ENCODE measurements at regions not wholly inside any gene's neighbourhood (a gene's known extent, or its start where the extent isn't known, plus 50 kb on each side); places are given as distances from the start of the nearest gene placed in this dataset.

GRCh38 chr4:161186012-161186411 is 977.8 kb downstream of the FSTL5 start:
- no peak overlapping the region for H3K9ac ChIP-seq (ENCODE audit: low read length)
- no peak overlapping the region for H3K27ac ChIP-seq (ENCODE audit: low read length)
- H2AFZ ChIP-seq (ENCODE audit: low read depth, low read length) = no peak overlapping the region
- no peak overlapping the region for H3K4me2 ChIP-seq (ENCODE audit: low read length)
- no peak for TF ChIP-seq EZH2 (IDR thresholded peaks at IDR 0.05; ENCODE audit: borderline replicate concordance, insufficient read depth, low read length, poor library complexity, severe bottlenecking)
- H3K36me3 ChIP-seq (ENCODE audit: insufficient read depth, low read length) = no peaks in the 10 kb centered on the region
- H3K79me2 ChIP-seq (replicated peaks; ENCODE audit: insufficient read depth, low read length) = no peaks in the 10 kb centered on the region
- no peaks in the 10 kb centered on the region for H3K9me3 ChIP-seq (ENCODE audit: low read length)
- H3F3A ChIP-seq (ENCODE audit: insufficient read depth, low read length, poor library complexity, severe bottlenecking) = no peaks in the 10 kb centered on the region
- H3K9me2 ChIP-seq (ENCODE audit: insufficient read depth, low read length) = no peaks in the 10 kb centered on the region
- H4K20me1 ChIP-seq (ENCODE audit: insufficient read depth) = no peaks in the 10 kb centered on the region
- H3K4me3 ChIP-seq (ENCODE audit: low read length) = no peak overlapping the region
- no peaks in the 10 kb centered on the region for H3K27me3 ChIP-seq (ENCODE audit: insufficient read depth, low read depth, low read length)

GRCh38 chr4:161183729-161184128 is 980.1 kb downstream of the FSTL5 start:
- Histone ChIP-seq H3K4me2 (ENCODE audit: low read length) (no peak overlapping the region), H3K9ac (ENCODE audit: low read length) (no peak overlapping the region), H3K9me2 (ENCODE audit: insufficient read depth, low read length) (no peaks in the 10 kb centered on the region), H4K20me1 (ENCODE audit: insufficient read depth) (no peaks in the 10 kb centered on the region), H3K27ac (ENCODE audit: low read length) (no peak overlapping the region), H3K4me3 (ENCODE audit: low read length) (no peak overlapping the region), H3F3A (ENCODE audit: insufficient read depth, low read length, poor library complexity, severe bottlenecking) (no peaks in the 10 kb centered on the region), H3K9me3 (ENCODE audit: low read length) (no peaks in the 10 kb centered on the region), H3K36me3 (ENCODE audit: insufficient read depth, low read length) (no peaks in the 10 kb centered on the region), H3K27me3 (ENCODE audit: insufficient read depth, low read depth, low read length) (no peaks in the 10 kb centered on the region), H2AFZ (ENCODE audit: low read depth, low read length) (no peak overlapping the region), H3K79me2 (replicated peaks; ENCODE audit: insufficient read depth, low read length) (no peaks in the 10 kb centered on the region)
- TF ChIP-seq EZH2 (IDR thresholded peaks at IDR 0.05; ENCODE audit: borderline replicate concordance, insufficient read depth, low read length, poor library complexity, severe bottlenecking) (no peak), TAF1 (IDR thresholded peaks at IDR 0.05; ENCODE audit: low read depth) (no peak), REST (IDR thresholded peaks at IDR 0.05; ENCODE audit: borderline replicate concordance) (no peak), RAD21 (conservative IDR thresholded peaks at IDR 0.05) (no peak), SMC3 (conservative IDR thresholded peaks at IDR 0.05; ENCODE audit: poor library complexity) (no peak), POLR2AphosphoS5 (IDR thresholded peaks at IDR 0.05) (no peak), MXI1 (conservative IDR thresholded peaks at IDR 0.05; ENCODE audit: poor library complexity, severe bottlenecking) (no peak), CTCF (IDR thresholded peaks at IDR 0.05; ENCODE audit: poor library complexity, severe bottlenecking) (no peak), EP300 (conservative IDR thresholded peaks at IDR 0.05; ENCODE audit: poor library complexity, severe bottlenecking) (no peak)

- H3K79me2 ChIP-seq (replicated peaks; ENCODE audit: insufficient read depth, low read length) = no peaks in the 10 kb centered on the region
- H2AFZ ChIP-seq (ENCODE audit: low read depth, low read length) = no peak overlapping the region
- no peaks in the 10 kb centered on the region for H3K9me2 ChIP-seq (ENCODE audit: insufficient read depth, low read length)
- no peaks in the 10 kb centered on the region for H3K27me3 ChIP-seq (ENCODE audit: insufficient read depth, low read depth, low read length)
- no peak overlapping the region for H3K4me3 ChIP-seq (ENCODE audit: low read length)
- H3K27ac ChIP-seq (ENCODE audit: low read length) = no peak overlapping the region
- no peak overlapping the region for H3K4me2 ChIP-seq (ENCODE audit: low read length)
- no peaks in the 10 kb centered on the region for H4K20me1 ChIP-seq (ENCODE audit: insufficient read depth)
- TF ChIP-seq RAD21 (conservative IDR thresholded peaks at IDR 0.05) (no peak), EP300 (conservative IDR thresholded peaks at IDR 0.05; ENCODE audit: poor library complexity, severe bottlenecking) (no peak), POLR2AphosphoS5 (IDR thresholded peaks at IDR 0.05) (no peak), CTCF (IDR thresholded peaks at IDR 0.05; ENCODE audit: poor library complexity, severe bottlenecking) (no peak), SMC3 (conservative IDR thresholded peaks at IDR 0.05; ENCODE audit: poor library complexity) (no peak), EZH2 (IDR thresholded peaks at IDR 0.05; ENCODE audit: borderline replicate concordance, insufficient read depth, low read length, poor library complexity, severe bottlenecking) (no peak), MXI1 (conservative IDR thresholded peaks at IDR 0.05; ENCODE audit: poor library complexity, severe bottlenecking) (no peak), REST (IDR thresholded peaks at IDR 0.05; ENCODE audit: borderline replicate concordance) (no peak), TAF1 (IDR thresholded peaks at IDR 0.05; ENCODE audit: low read depth) (no peak)
- no peaks in the 10 kb centered on the region for H3F3A ChIP-seq (ENCODE audit: insufficient read depth, low read length, poor library complexity, severe bottlenecking)
- no peaks in the 10 kb centered on the region for H3K9me3 ChIP-seq (ENCODE audit: low read length)
- no peaks in the 10 kb centered on the region for H3K36me3 ChIP-seq (ENCODE audit: insufficient read depth, low read length)
- no peak overlapping the region for H3K9ac ChIP-seq (ENCODE audit: low read length)
Observed at GRCh38 chr4:161182913-161183312, 980.9 kb downstream of the FSTL5 start.

Measured in neural cell (in vitro differentiated cells).